ENCODE measurements at regions not wholly inside any gene's neighbourhood (a gene's known extent, or its start where the extent isn't known, plus 50 kb on each side); places are given as distances from the start of the nearest gene placed in this dataset.
A peak's percentile ranks its signal among the peaks of the same experiment; 100 is the strongest.

DNA sequence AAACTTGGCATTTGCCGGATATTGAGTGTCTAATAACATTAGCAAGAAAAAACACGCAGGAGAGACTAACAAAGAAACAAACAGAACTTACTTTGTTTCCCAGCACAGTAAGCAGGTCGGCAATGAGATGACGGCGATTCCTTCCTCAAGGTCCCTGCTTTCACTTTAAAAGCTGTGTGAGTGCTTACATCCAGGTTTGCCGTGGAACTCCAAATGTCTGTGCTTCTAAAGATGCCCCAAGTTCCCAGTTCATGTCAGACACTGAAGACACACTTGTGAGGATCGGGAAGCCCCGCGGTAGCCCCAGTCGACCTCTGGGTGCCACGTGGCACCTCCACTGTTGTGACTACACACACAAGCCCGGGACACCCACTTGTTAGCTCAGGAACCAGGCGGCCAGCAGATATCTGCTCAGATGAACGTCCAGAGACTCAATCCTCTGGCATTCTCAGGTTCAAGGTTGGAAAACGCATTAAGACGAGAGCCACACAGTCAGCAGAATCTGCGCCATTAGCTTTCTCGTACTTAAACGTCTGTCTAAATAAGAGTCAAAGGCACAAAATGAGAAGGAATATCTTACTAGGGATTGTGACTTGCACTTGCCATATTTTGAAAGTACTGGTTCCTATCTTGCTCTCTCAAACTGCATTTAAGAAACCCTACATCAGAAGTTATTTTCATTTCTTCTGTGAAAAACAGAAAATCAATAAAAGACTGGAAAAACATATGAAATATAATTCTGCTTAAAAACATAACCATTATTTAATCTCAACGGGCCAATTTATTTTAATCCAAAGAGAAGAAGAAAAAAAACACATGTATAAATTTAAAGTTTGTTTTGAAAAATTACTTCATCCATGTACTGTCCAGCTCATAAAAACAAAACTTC lies 207.6 kb upstream of the KLF14 start:
- peaks cover 2% of the 10 kb centered on the region for H3K36me3 ChIP-seq
- peaks cover 35 to 84% of the 10 kb centered on the region in 2 donors for H3K4me1 ChIP-seq (ENCODE audit: control insufficient read depth in 1 of 2, low read depth in 2 of 2)
- H3K4me3 ChIP-seq = peak overlapping the region; percentile 62
- DNase-seq (ENCODE audit: low spot score) (no peak), ATAC-seq (ENCODE audit: insufficient number of reproducible peaks, low FRiP score, low read depth) (no peak)
- no peaks in the 10 kb centered on the region for H3K9me3 ChIP-seq
- no peaks in the 10 kb centered on the region for H3K27me3 ChIP-seq (replicated peaks; ENCODE audit: insufficient read depth)
- H3K27ac ChIP-seq = peak overlapping the region; percentile 28 to 40
- TF ChIP-seq CTCF (IDR thresholded peaks at IDR 0.05) = no peak

- Histone ChIP-seq H3K4me3 (peak overlapping the region; percentile 62), H3K27me3 (replicated peaks; ENCODE audit: insufficient read depth) (no peaks in the 10 kb centered on the region), H3K36me3 (peaks cover 2% of the 10 kb centered on the region), H3K27ac (peak overlapping the region; percentile 0 to 40), H3K9me3 (no peaks in the 10 kb centered on the region), H3K4me1 (ENCODE audit: control insufficient read depth in 1 of 2, low read depth in 2 of 2) (peaks cover 35 to 75% of the 10 kb centered on the region in 2 donors)
- no peak for DNase-seq (ENCODE audit: low spot score)
- ATAC-seq (ENCODE audit: insufficient number of reproducible peaks, low FRiP score, low read depth) = no peak
- TF ChIP-seq CTCF (IDR thresholded peaks at IDR 0.05) = no peak
Measured at GRCh38 chr7:130942211-130942964, 208.4 kb upstream of the KLF14 start.

GRCh38 chr7:130943336-130943901 lies 209.4 kb upstream of the KLF14 start:
- Histone ChIP-seq H3K9me3 (no peaks in the 10 kb centered on the region), H3K4me3 (peak overlapping the region; percentile 62), H3K4me1 (ENCODE audit: control insufficient read depth in 1 of 2, low read depth in 2 of 2) (peaks cover 35 to 69% of the 10 kb centered on the region in 2 donors), H3K27ac (peak overlapping the region; percentile 0 to 40), H3K27me3 (replicated peaks; ENCODE audit: insufficient read depth) (no peaks in the 10 kb centered on the region), H3K36me3 (peaks cover 2% of the 10 kb centered on the region)
- ATAC-seq (ENCODE audit: insufficient number of reproducible peaks, low FRiP score, low read depth) = no peak
- no peak for DNase-seq (ENCODE audit: low spot score)
- TF ChIP-seq CTCF (IDR thresholded peaks at IDR 0.05) = no peak

GRCh38 chr7:130943981-130944380 lies 210.0 kb upstream of the KLF14 start:
- Histone ChIP-seq H3K4me3 (peak overlapping the region; percentile 62), H3K4me1 (ENCODE audit: control insufficient read depth in 1 of 2, low read depth in 2 of 2) (peaks cover 32 to 64% of the 10 kb centered on the region in 2 donors), H3K9me3 (no peaks in the 10 kb centered on the region), H3K27me3 (replicated peaks; ENCODE audit: insufficient read depth) (no peaks in the 10 kb centered on the region), H3K36me3 (peaks cover 2% of the 10 kb centered on the region), H3K27ac (peak overlapping the region in 1 of 2 donors; percentile 8)
- no peak for TF ChIP-seq CTCF (IDR thresholded peaks at IDR 0.05)
- DNase-seq (ENCODE audit: low spot score) (no peak), ATAC-seq (ENCODE audit: insufficient number of reproducible peaks, low FRiP score, low read depth) (no peak)

DNA sequence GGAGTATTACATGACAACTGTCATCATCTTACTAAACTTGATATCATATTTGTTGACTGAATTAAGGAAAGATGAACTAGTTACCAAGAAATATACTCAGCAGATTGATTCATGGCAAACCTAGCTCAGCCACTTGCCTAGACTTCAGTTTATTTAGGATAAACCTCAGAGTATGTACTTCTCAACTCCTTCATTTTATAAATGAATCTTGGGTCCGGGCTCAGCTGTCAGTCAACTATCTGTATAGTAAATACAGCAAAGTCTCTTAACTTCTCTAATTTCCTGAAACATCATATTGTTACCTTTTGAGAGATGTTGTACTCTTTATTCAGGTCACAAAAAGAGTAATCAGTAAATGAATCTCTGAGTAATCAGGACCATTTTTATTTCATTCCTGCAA lies 211.0 kb upstream of the KLF14 start:
- Histone ChIP-seq H3K4me3 (no peak overlapping the region), H3K36me3 (peaks cover 2% of the 10 kb centered on the region), H3K9me3 (no peaks in the 10 kb centered on the region), H3K27me3 (replicated peaks; ENCODE audit: insufficient read depth) (no peaks in the 10 kb centered on the region), H3K27ac (no peak overlapping the region), H3K4me1 (ENCODE audit: control insufficient read depth in 1 of 2, low read depth in 2 of 2) (peaks cover 27 to 53% of the 10 kb centered on the region in 2 donors)
- no peak for ATAC-seq (ENCODE audit: insufficient number of reproducible peaks, low FRiP score, low read depth)
- no peak for DNase-seq (ENCODE audit: low spot score)
- TF ChIP-seq CTCF (IDR thresholded peaks at IDR 0.05) = no peak

Data from thoracic aorta (tissue), 2 donors.